NOMO-1 treated with dmso at 0.1 percent for 144 hours (cell line): ENCODE measurements at regions not wholly inside any gene's neighbourhood (a gene's known extent, or its start where the extent isn't known, plus 50 kb on each side); places are given as distances from the start of the nearest gene placed in this dataset.
A peak's percentile ranks its signal among the peaks of the same experiment; 100 is the strongest.

ENCODE experiments used
- DNase-seq: peaks from one replicate; lab custom pipeline; 2025; ENCODE audit not compliant: unreplicated experiment; lab: John Stamatoyannopoulos, UW

- DNase-seq, result no peak
These were observed 138.9 kb upstream of the AHR start for GRCh38 chr7:17159500-17160037.

- DNase-seq, result no peak
These were observed 131.6 kb upstream of the AHR start for GRCh38 chr7:17166824-17167379.

DNA sequence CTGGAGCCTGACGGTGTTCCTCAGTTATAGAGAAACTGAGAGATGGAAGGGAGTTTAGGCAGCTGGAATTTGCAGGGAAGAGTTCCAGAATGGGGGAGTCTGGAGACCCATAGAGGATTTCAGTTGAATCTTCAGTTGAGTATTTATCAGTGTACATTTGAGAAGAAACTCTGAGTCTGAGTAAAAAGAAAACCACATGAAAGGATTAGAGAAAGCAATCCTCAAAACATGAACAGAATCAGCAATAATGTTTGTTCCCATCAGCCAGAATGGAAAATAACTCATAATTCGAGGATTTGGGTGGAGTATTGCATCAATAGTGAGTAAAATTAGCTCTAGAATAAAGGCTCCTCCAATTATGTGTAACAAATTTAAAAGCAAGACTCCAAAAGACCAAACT is 130.0 kb upstream of the AHR start:
- DNase-seq, result no peak

- no peak for DNase-seq
These were observed 127.0 kb upstream of the AHR start for GRCh38 chr7:17171427-17171826.

GRCh38 chr7:17176371-17177032 is 122.0 kb upstream of the AHR start:
- DNase-seq, result no peak

GRCh38 chr7:17178545-17178944 is 119.9 kb upstream of the AHR start:
- DNase-seq, result no peak

GRCh38 chr7:17181482-17181881 is 117.0 kb upstream of the AHR start:
- DNase-seq, result no peak

GRCh38 chr7:17183630-17184328 is 114.7 kb upstream of the AHR start:
- DNase-seq, result no peak

- DNase-seq, result no peak
These were observed 113.4 kb upstream of the AHR start for GRCh38 chr7:17184805-17185689.

DNA sequence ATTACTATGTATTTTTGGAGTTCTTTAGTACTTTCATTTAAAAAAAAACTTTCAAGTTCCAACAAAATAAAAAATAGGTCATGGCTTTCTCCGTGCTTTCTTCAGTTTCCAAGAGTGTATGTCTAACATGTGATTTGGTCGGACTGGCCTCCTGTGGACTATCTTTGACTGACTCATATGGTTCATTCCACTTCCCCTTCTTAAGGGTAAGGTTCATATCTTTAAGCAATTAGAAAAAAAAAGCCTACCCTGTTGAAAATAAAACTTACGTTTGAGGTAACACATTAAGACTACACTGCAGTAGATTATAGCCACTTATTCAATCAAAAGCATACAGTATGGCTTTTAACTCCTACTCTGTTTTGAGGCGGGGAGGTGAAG is 112.8 kb upstream of the AHR start:
- DNase-seq, result peak; percentile 56

DNA sequence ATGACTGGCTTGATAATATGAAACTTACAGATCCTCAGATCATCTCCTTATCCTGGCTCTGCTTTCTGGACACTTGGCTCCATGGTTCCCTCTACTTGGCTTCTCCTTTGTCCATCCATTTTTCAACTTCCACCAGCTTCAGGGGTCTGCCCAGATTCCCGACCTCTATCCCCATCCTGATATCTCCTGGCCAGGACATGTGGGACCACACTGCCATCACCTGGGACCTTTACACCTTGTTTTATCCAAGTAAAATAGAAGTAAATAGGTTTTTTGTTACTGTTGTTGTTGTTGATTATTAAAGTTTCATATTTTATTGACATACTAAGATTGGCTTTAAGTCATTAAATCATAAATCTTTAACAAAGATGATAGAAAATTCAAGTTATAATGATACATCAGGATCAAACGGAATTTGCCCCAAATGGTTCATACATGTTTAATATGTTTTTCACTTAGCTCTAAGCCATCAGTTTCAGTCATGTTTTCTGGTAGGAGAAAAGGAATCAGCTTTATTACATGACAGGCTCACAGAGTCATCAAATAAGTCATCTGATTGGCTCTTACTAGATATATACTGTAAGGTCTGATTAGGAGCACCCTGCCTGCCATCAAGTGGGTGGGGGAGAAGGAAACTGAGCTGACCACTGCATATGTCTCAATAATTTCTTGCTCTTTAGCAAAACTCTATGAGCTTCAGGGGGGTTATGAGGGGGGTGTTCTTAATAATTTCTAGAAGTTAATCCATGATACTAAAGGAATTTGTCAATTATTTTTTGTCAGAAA is 111.5 kb upstream of the AHR start:
- no peak for DNase-seq

GRCh38 chr7:17194656-17195055 is 103.8 kb upstream of the AHR start:
- no peak for DNase-seq

- DNase-seq, result no peak
These were observed 102.9 kb upstream of the AHR start for GRCh38 chr7:17195576-17195975.

GRCh38 chr7:17205910-17206309 is 92.5 kb upstream of the AHR start:
- DNase-seq, result no peak

DNA sequence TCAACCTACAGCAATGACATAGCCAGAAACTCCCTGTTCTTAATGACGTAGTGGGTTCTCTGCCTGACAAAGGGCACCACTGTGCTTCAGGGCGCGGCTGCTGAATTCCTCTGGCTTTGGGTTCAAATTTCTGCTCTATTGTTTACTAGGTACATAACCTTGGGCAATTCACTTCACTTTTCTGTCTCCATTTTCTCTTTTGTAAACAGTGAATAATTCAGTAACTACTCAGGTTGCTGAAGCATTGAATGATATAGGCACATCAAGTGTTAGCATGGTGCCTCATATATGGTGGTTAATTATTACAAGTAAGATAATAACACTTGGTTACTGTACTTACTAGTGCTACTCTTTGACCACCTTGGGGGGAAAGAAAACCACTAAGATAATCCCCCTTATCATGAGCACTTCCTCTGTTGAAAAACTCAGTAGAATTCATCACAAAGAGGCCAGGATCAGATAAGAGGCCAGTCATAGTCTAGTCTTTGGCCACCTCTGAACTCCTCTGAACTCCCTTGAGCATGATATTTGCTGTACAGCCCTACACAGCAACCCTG is 92.0 kb upstream of the AHR start:
- no peak for DNase-seq

DNA sequence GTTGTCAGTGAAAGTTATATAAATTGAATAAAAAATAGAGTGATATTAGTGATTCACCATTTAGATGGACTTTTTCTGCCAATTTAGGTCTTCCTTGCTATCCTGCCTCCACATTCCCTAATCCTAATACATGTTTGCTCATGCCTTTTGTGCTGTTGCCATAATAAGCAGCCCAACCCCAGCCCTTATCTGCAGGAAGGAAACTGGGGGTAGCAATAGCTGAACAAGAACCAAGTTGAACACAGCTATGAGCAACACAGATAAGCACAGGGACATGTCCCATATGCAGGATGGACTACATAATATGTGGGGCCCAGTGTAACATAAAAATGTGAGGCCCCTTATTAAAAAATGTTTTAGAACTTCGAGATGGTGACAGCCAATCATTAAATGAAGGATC is 91.2 kb upstream of the AHR start:
- no peak for DNase-seq

DNA sequence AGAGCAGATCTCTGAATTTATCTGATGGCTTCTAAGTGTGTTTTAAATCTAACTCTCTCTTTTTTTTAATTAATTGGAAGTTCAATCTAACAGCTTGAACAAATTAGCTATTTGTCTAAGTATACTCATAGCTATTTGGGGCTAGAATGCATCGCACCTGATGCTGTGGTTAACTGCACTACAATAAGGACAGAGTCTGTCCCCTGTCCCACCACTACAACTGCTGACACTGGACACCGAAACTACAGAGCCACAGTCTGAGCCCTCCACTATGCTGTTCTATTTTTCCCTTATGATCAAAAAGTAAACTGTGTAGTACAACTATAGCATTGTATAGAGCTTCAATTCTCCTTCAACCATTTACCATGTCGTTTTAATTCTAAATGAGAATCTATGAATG is 89.4 kb upstream of the AHR start:
- no peak for DNase-seq

DNA sequence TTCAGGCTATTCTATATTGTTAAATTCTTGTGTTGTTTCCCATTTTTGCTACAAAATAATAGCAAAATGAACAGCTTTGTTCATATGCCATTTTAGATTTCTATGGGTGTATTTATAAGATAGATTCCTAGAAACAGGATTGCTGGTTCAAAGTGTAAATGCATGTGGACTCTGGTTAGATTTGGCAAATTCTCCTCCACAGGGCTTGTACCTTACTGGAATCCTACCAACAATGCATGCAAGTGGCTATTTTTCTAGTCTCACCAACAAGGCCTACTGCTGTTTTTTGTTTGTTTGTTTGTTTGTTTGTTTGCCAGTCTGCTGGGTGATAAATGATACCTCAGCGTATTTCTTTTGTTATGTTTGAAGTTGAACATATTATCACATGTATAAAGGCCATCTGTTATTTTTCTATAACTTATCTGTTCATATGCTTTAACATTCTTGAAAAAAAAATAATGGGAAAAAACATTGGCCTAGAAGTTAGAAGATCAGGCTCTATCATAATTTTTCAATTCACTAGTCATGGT is 87.1 kb upstream of the AHR start:
- no peak for DNase-seq

DNA sequence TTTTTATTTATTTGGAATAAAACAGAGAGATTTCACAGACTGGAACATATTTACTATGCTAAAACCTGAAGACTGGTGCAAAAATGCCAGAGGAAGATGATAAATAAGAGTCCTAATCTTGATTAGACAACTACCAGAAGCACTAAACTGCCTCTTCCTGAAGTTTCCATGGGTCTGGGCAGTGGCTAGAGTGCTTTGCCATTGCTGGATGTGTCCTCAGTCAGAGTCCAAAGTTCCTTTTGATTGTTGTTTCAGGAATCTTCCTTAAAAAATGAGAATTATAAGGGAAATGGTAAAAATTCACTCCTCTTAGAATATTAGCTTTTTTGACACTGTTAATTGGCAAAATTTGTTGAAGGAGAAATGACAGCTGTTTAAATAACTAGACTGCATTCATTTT is 86.3 kb upstream of the AHR start:
- no peak for DNase-seq
